Trophoblast cell (in vitro differentiated cells and primary cell): ENCODE measurements at regions not wholly inside any gene's neighbourhood (a gene's known extent, or its start where the extent isn't known, plus 50 kb on each side); places are given as distances from the start of the nearest gene placed in this dataset.

Experiments
- DNase-seq, 2 donors: peaks; one replicate each; pipeline ENCODE4 v3.0.0-alpha.2; 2016
- H2AFZ ChIP-seq: 2 replicates; pipeline ENCODE4 v1.6.1; 2013; ENCODE audit warnings: low read length, moderate library complexity, mild to moderate bottlenecking; ENCODE audit not compliant: insufficient read depth, poor library complexity
- H2AK5ac ChIP-seq: 2 replicates; pipeline ENCODE4 v1.6.1; 2013; ENCODE audit warnings: mild to moderate bottlenecking, low read length
- H2BK120ac ChIP-seq: 2 replicates; pipeline ENCODE4 v1.6.1; 2013; ENCODE audit warnings: low read length, mild to moderate bottlenecking, moderate library complexity; ENCODE audit not compliant: insufficient read depth, poor library complexity
- H2BK12ac ChIP-seq: 2 replicates; pipeline ENCODE4 v1.6.1; 2013; ENCODE audit warnings: mild to moderate bottlenecking, low read length, moderate library complexity
- H2BK5ac ChIP-seq: 2 replicates; pipeline ENCODE4 v1.6.1; 2013; ENCODE audit warnings: low read length, low read depth, moderate library complexity, mild to moderate bottlenecking; ENCODE audit not compliant: poor library complexity
- H3K14ac ChIP-seq: 2 replicates; pipeline ENCODE4 v1.6.1; 2013; ENCODE audit warnings: mild to moderate bottlenecking, low read length
- H3K18ac ChIP-seq: 2 replicates; pipeline ENCODE4 v1.6.1; 2013; ENCODE audit warnings: mild to moderate bottlenecking, low read length
- H3K23ac ChIP-seq: 2 replicates; pipeline ENCODE4 v1.6.1; 2013; ENCODE audit warnings: low read length
- H3K27ac ChIP-seq: 2 replicates; pipeline ENCODE4 v1.5.1; 2013; ENCODE audit warnings: low read depth, mild to moderate bottlenecking, inconsistent platforms, low read length, moderate library complexity
- H3K27me3 ChIP-seq: 2 replicates; pipeline ENCODE4 v1.6.1; 2013; ENCODE audit warnings: inconsistent platforms, mild to moderate bottlenecking, low read length, moderate library complexity; ENCODE audit not compliant: insufficient read depth
- H3K36me3 ChIP-seq, 2 experiments: 1 replicate in 1 of 2; 2 replicates in 1 of 2; pipeline ENCODE4 v1.6.1; 2013; ENCODE audit warnings: low read length in 2 of 2, mild to moderate bottlenecking in 2 of 2, moderate library complexity in 1 of 2; ENCODE audit not compliant: insufficient read depth in 2 of 2, control insufficient read depth in 1 of 2
- H3K4ac ChIP-seq: 2 replicates; pipeline ENCODE4 v1.6.1; 2013; ENCODE audit warnings: low read depth, mild to moderate bottlenecking, low read length, moderate library complexity
- H3K4me1 ChIP-seq, 2 experiments: 1 replicate in 1 of 2; 2 replicates in 1 of 2; pipeline ENCODE4 v1.6.1; 2013; ENCODE audit warnings: low read length in 2 of 2, mild to moderate bottlenecking in 2 of 2, moderate library complexity in 1 of 2; ENCODE audit not compliant: insufficient read depth in 2 of 2, control insufficient read depth in 1 of 2
- H3K4me2 ChIP-seq: 2 replicates; pipeline ENCODE4 v1.6.1; 2013; ENCODE audit warnings: inconsistent platforms, mild to moderate bottlenecking, low read length, moderate library complexity
- H3K4me3 ChIP-seq: 2 replicates; pipeline ENCODE4 v1.5.1; 2013; ENCODE audit warnings: mild to moderate bottlenecking, low read depth, low read length, inconsistent platforms
- H3K79me1 ChIP-seq: one replicate; pipeline ENCODE4 v1.6.1; 2013; ENCODE audit warnings: low read length
- H3K79me2 ChIP-seq: 2 replicates; pipeline ENCODE4 v1.6.1; 2013; ENCODE audit warnings: low read length, mild to moderate bottlenecking; ENCODE audit not compliant: control insufficient read depth, insufficient read depth, poor library complexity
- H3K9ac ChIP-seq: 2 replicates; pipeline ENCODE4 v1.6.1; 2013; ENCODE audit warnings: mild to moderate bottlenecking, low read length
- H3K9me3 ChIP-seq: 2 replicates; pipeline ENCODE4 v1.6.1; 2013; ENCODE audit warnings: low read depth, mild to moderate bottlenecking, control low read depth, inconsistent platforms, low read length; ENCODE audit not compliant: insufficient read depth
- H4K12ac ChIP-seq: 2 replicates; pipeline ENCODE4 v1.6.1; 2013; ENCODE audit warnings: low read depth, mild to moderate bottlenecking, low read length, moderate library complexity
- H4K8ac ChIP-seq: 2 replicates; pipeline ENCODE4 v1.6.1; 2013; ENCODE audit warnings: low read depth, mild to moderate bottlenecking, low read length, moderate library complexity
- H4K91ac ChIP-seq: one replicate; pipeline ENCODE4 v1.6.1; 2013; ENCODE audit warnings: low read depth, mild to moderate bottlenecking, low read length, moderate library complexity
- WGBS: extraction: QIAGEN DNeasy Blood & Tissue Kit; methylation state at CpG from one replicate; pipeline ENCODE4 v1.1.7; 2013; ENCODE audit warnings: missing lambda C conversion rate; ENCODE audit not compliant: insufficient read length, insufficient coverage; ENCODE audit errors: extremely low coverage; 5-methylcytosine and 5-hydroxymethylcytosine counted together

GRCh38 chr2:12455661-12456060 lies 261.1 kb upstream of the TRIB2 start:
- Histone ChIP-seq H2BK12ac (no peak overlapping the region), H3K4me2 (no peak overlapping the region), H3K18ac (no peak overlapping the region), H3K14ac (no peak overlapping the region), H4K8ac (no peak overlapping the region), H4K91ac (no peak overlapping the region), H3K4me1 (no peaks in the 10 kb centered on the region), H2AK5ac (no peak overlapping the region), H3K36me3 (no peaks in the 10 kb centered on the region), H4K12ac (no peak overlapping the region), H3K27ac (no peak overlapping the region), H3K23ac (no peak overlapping the region), H2BK120ac (no peak overlapping the region), H2BK5ac (no peak overlapping the region), H3K9ac (no peak overlapping the region), H3K9me3 (no peaks in the 10 kb centered on the region), H2AFZ (no peak overlapping the region), H3K79me1 (no peaks in the 10 kb centered on the region), H3K79me2 (no peaks in the 10 kb centered on the region), H3K27me3 (no peaks in the 10 kb centered on the region), H3K4ac (no peak overlapping the region), H3K4me3 (no peak overlapping the region)
- WGBS: no CpG with 5 or more reads among the region's 2 CpGs
- no peak for DNase-seq

DNA sequence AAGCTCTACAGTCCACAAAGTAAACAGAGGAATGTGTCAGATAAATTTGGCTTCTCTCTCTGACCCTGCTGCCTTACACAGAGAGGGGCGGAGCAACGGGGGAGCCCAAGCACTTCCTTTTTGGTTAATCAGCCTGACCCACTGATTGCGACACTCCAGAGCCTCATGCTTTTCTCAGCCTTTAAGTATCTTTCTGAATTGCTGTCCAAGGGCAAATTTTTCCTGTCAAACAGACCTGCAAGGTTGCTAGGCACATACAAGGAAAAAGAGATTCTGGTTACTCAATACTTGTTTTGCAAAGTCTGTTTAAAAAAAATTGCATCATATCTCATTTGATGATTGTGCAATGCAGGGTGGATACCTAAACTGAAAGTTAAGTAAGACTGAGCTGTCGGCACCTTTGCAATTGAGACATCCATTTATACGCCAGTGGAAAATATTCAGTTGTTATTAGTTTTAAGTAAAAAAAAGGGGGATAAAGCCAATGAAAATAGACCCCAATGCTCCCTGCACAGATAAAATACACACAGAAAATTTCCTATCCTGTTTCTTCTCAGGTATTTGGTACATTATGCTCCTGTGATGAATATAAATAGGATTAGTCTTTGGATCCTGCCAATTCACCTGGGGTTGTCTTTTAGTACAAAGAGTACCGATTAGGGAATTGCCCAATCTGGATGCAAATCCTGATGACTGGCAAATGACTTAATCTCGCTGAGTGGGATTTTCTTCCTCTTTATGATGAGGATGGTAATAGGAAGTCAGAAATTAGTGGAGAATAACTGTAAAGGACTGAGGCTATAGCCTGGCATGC lies 260.2 kb upstream of the TRIB2 start:
- peak; percentile 96 to 100 for DNase-seq
- WGBS: no CpG with 5 or more reads among the region's 7 CpGs
- H3K9me3 ChIP-seq: no peaks in the 10 kb centered on the region

DNA sequence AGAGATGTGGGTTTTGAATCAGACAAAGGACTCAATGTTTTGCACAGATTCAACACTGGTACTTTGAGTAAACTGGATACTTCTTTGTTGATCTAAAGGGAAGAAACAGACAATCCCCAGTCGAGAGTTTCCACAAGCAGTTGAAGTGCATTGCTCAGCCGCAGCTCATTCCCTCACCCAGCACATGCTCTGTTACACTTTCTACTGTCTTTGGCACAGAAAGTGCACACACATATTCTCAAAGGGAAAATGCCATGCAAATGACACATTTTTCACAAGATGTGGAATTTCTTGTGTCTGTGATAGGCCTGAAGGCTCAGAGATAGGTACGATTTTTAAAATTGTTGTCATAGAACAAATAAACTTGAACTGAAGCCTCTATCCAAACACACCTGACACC lies 258.9 kb upstream of the TRIB2 start:
- no peaks in the 10 kb centered on the region for H3K27me3 ChIP-seq
- H3K4ac ChIP-seq: no peak overlapping the region
- no peak overlapping the region for H3K14ac ChIP-seq
- H2BK5ac ChIP-seq: no peak overlapping the region
- no peak overlapping the region for H3K27ac ChIP-seq
- H3K4me1 ChIP-seq: no peaks in the 10 kb centered on the region
- no peak overlapping the region for H3K4me2 ChIP-seq
- H3K79me2 ChIP-seq: no peaks in the 10 kb centered on the region
- no peak overlapping the region for H4K8ac ChIP-seq
- no peak overlapping the region for H2BK120ac ChIP-seq
- H3K23ac ChIP-seq: no peak overlapping the region
- H3K9me3 ChIP-seq: no peaks in the 10 kb centered on the region
- no peak overlapping the region for H4K91ac ChIP-seq
- H2AFZ ChIP-seq: no peak overlapping the region
- no peak overlapping the region for H3K4me3 ChIP-seq
- H4K12ac ChIP-seq: no peak overlapping the region
- H2AK5ac ChIP-seq: no peak overlapping the region
- H3K9ac ChIP-seq: no peak overlapping the region
- H3K36me3 ChIP-seq: no peaks in the 10 kb centered on the region
- no peak overlapping the region for H2BK12ac ChIP-seq
- peak in 1 of 2 donors; percentile 71 for DNase-seq
- H3K18ac ChIP-seq: no peak overlapping the region
- WGBS: no CpG with 5 or more reads among the region's 3 CpGs
- H3K79me1 ChIP-seq: no peaks in the 10 kb centered on the region

More for the DNA sequence above, 260.2 kb upstream of the TRIB2 start:
- Histone ChIP-seq H4K12ac (no peak overlapping the region), H2BK120ac (no peak overlapping the region), H3K79me2 (no peaks in the 10 kb centered on the region), H3K27me3 (no peaks in the 10 kb centered on the region), H3K79me1 (no peaks in the 10 kb centered on the region), H3K9ac (no peak overlapping the region), H2AK5ac (no peak overlapping the region), H3K18ac (no peak overlapping the region), H3K4ac (no peak overlapping the region), H2AFZ (no peak overlapping the region), H3K4me3 (no peak overlapping the region), H3K14ac (no peak overlapping the region), H2BK5ac (no peak overlapping the region), H4K91ac (no peak overlapping the region), H4K8ac (no peak overlapping the region), H3K23ac (no peak overlapping the region), H3K4me1 (no peaks in the 10 kb centered on the region), H3K36me3 (no peaks in the 10 kb centered on the region), H3K4me2 (no peak overlapping the region), H3K27ac (no peak overlapping the region), H2BK12ac (no peak overlapping the region)

DNA sequence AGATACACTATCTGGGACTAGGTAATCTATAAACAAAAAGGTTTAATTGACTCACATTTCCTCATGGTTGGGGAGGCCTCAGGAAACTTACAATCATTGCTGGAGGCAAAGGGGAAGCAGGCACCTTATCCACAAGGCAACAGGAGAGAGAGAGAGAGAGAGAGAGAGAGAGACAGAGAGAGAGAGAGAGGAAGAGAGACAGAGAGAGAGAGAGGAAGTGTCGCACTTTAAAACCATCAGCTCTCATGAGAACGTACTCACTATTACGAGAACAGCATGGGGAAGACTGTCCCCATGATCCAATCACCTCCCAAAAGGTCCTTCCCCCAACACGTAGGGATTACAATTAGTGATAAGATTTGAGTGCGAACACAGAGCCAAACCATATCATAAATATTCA lies 253.5 kb upstream of the TRIB2 start:
- no peaks in the 10 kb centered on the region for H3K36me3 ChIP-seq
- H4K12ac ChIP-seq: no peak overlapping the region
- no peak overlapping the region for H2BK12ac ChIP-seq
- H4K8ac ChIP-seq: no peak overlapping the region
- H3K4ac ChIP-seq: no peak overlapping the region
- H3K4me1 ChIP-seq: no peaks in the 10 kb centered on the region
- no peaks in the 10 kb centered on the region for H3K9me3 ChIP-seq
- H3K79me1 ChIP-seq: no peaks in the 10 kb centered on the region
- no peaks in the 10 kb centered on the region for H3K27me3 ChIP-seq
- H2BK5ac ChIP-seq: no peak overlapping the region
- no peak overlapping the region for H3K14ac ChIP-seq
- no peak overlapping the region for H2AFZ ChIP-seq
- no peak overlapping the region for H3K23ac ChIP-seq
- no CpG with 5 or more reads among the region's 5 CpGs for WGBS
- no peaks in the 10 kb centered on the region for H3K79me2 ChIP-seq
- no peak overlapping the region for H2AK5ac ChIP-seq
- no peak overlapping the region for H4K91ac ChIP-seq
- H2BK120ac ChIP-seq: no peak overlapping the region
- H3K18ac ChIP-seq: no peak overlapping the region
- no peak overlapping the region for H3K4me3 ChIP-seq
- no peak overlapping the region for H3K9ac ChIP-seq
- no peak overlapping the region for H3K27ac ChIP-seq
- no peak overlapping the region for H3K4me2 ChIP-seq
- DNase-seq: no peak
